HCT116 (cell line): ENCODE measurements at regions not wholly inside any gene's neighbourhood (a gene's known extent, or its start where the extent isn't known, plus 50 kb on each side); places are given as distances from the start of the nearest gene placed in this dataset.

Source experiments
- ATAC-seq: fragments of 200-7000 bp; cut with Tn5 transposase; 2 replicates; pipeline ENCODE4 v1.9.1; 2020; ENCODE audit warnings: mild to moderate bottlenecking, moderate library complexity
- BruUV-seq: library from RNA; stranded (reverse); fragments of 400-500 nt; replicated peaks from 2 replicates; lab custom pipeline; 2021; lab: Mats Ljungman, UMichigan
- CTCF ChIA-PET: fragments of 300-600 bp; sonication (Branson Sonifier 250); formaldehyde crosslinking; loops from one replicate; lab custom pipeline; 2021; ENCODE audit warnings: antibody characterized with exemption; lab: Charles Lee
- POLR2A ChIA-PET: fragments of 300-600, 350-600 bp; sonication (Branson Sonifier 250); formaldehyde crosslinking; loops from one replicate; lab custom pipeline; 2021; ENCODE audit warnings: antibody characterized with exemption; lab: Charles Lee
- RAD21 ChIA-PET, 2 experiments: fragments of 300-600 bp; sonication (Branson Sonifier 250); formaldehyde crosslinking; loops; one replicate each; lab custom pipeline; 2023; ENCODE audit warnings: low total read pairs in 2 of 2; ENCODE audit not compliant: uncharacterized antibody in 2 of 2, unreplicated experiment in 2 of 2, low non-redundant PET in 1 of 2; lab: Charles Lee
- DNase-seq: peaks from one replicate; pipeline ENCODE4 v3.0.0-alpha.2; 2010; ENCODE audit warnings: low read depth, low spot score
- H2AFZ ChIP-seq: fragments of 200-600 bp; shearing (Covaris generic), sonication (generic); 2 replicates; pipeline ENCODE4 v1.6.1; 2017; ENCODE audit warnings: low read depth, mixed run types, mixed read lengths, antibody characterized with exemption, low read length; ENCODE audit not compliant: poor library complexity, severe bottlenecking
- H3K27ac ChIP-seq: 2 replicates; pipeline ENCODE4 v1.5.1; 2012; ENCODE audit warnings: low read depth, low read length
- H3K27me3 ChIP-seq: fragments of 200-600 bp; sonication (generic); 2 replicates; pipeline ENCODE4 v1.6.1; 2016; ENCODE audit warnings: mixed run types, low read length, mixed read lengths; ENCODE audit not compliant: insufficient read depth
- H3K36me3 ChIP-seq, 2 experiments: fragments of 200-500 bp in 1 of 2; fragments of 200-600 bp in 1 of 2; sonication (Bioruptor generic) in 1 of 2; sonication (generic) in 1 of 2; 2 replicates each; pipeline versions ENCODE4 v1.5.1 to v1.6.1; 2014 to 2016; ENCODE audit warnings: low read length in 2 of 2, inconsistent platforms in 1 of 2, mixed read lengths in 1 of 2, mixed run types in 1 of 2; ENCODE audit not compliant: insufficient read depth in 2 of 2, control insufficient read depth in 1 of 2
- H3K4me1 ChIP-seq, 2 experiments: fragments of 200-600 bp in 1 of 2; sonication (generic) in 1 of 2; 2 replicates each; pipeline versions ENCODE4 v1.5.1 to v1.6.1; 2012 to 2017; ENCODE audit warnings: low read length in 2 of 2, inconsistent platforms in 1 of 2, mild to moderate bottlenecking in 1 of 2, mixed read lengths in 1 of 2, mixed run types in 1 of 2, moderate library complexity in 1 of 2; ENCODE audit not compliant: insufficient read depth in 2 of 2, control insufficient read depth in 1 of 2
- H3K4me2 ChIP-seq: fragments of 200-600 bp; sonication (generic); 2 replicates; pipeline ENCODE4 v1.6.1; 2017; ENCODE audit warnings: mixed run types, low read length, mixed read lengths
- H3K4me3 ChIP-seq, 2 experiments: fragments of 200-600 bp in 1 of 2; sonication (generic) in 1 of 2; replicated peaks in 1 of 2; 2 replicates each; pipeline ENCODE4 v1.5.1; 2011 to 2016; ENCODE audit warnings: low read length in 2 of 2, control low read depth in 1 of 2, low read depth in 1 of 2, mild to moderate bottlenecking in 1 of 2, mixed read lengths in 1 of 2, mixed run types in 1 of 2
- H3K79me2 ChIP-seq: fragments of 200-600 bp; sonication (generic); 2 replicates; pipeline ENCODE4 v1.6.1; 2017; ENCODE audit warnings: mild to moderate bottlenecking, mixed run types, low read length, moderate library complexity, mixed read lengths; ENCODE audit not compliant: insufficient read depth
- H3K9ac ChIP-seq: fragments of 200-600 bp; sonication (generic); 2 replicates; pipeline ENCODE4 v1.6.1; 2016; ENCODE audit warnings: low read length, mixed read lengths
- H3K9me2 ChIP-seq: fragments of 200-600 bp; sonication (generic), shearing (Covaris generic); 2 replicates; pipeline ENCODE4 v1.6.1; 2017; ENCODE audit warnings: mixed run types, mild to moderate bottlenecking, moderate library complexity; ENCODE audit not compliant: insufficient read depth
- H3K9me3 ChIP-seq, 2 experiments: fragments of 200-500 bp in 1 of 2; fragments of 200-600 bp in 1 of 2; sonication (Bioruptor generic) in 1 of 2; sonication (generic) in 1 of 2; 2 replicates each; pipeline ENCODE4 v1.6.1; 2014 to 2017; ENCODE audit warnings: low read length in 2 of 2, mixed read lengths in 2 of 2, inconsistent platforms in 1 of 2, low read depth in 1 of 2, mild to moderate bottlenecking in 1 of 2, mixed run types in 1 of 2, moderate library complexity in 1 of 2; ENCODE audit not compliant: control insufficient read depth in 1 of 2, insufficient read depth in 1 of 2
- H4K20me1 ChIP-seq: fragments of 200-600 bp; sonication (generic), shearing (Covaris generic); 2 replicates; pipeline ENCODE4 v1.6.1; 2017; ENCODE audit warnings: mixed run types, mild to moderate bottlenecking, moderate library complexity; ENCODE audit not compliant: insufficient read depth
- ATF3 ChIP-seq: IDR thresholded peaks from 2 replicates; pipeline ENCODE4 v1.6.1; 2012
- CEBPB ChIP-seq: IDR thresholded peaks from 2 replicates; pipeline ENCODE4 v1.6.1; 2012; ENCODE audit warnings: low read depth
- CTCF ChIP-seq, 3 experiments: fragments of 200-600 bp in 1 of 3; sonication (generic) in 1 of 3; IDR thresholded peaks in 2 of 3; conservative IDR thresholded peaks in 1 of 3; 2 replicates each; pipeline ENCODE4 v1.5.1; 2012 to 2017; ENCODE audit warnings: low read depth in 2 of 3, low read length in 2 of 3, antibody characterized with exemption in 1 of 3, borderline replicate concordance in 1 of 3, control low read depth in 1 of 3, mild to moderate bottlenecking in 1 of 3, mixed read lengths in 1 of 3, mixed run types in 1 of 3, moderate library complexity in 1 of 3; ENCODE audit not compliant: insufficient read depth in 1 of 3
- EGR1 ChIP-seq: IDR thresholded peaks from 2 replicates; pipeline ENCODE4 v1.6.1; 2012; ENCODE audit warnings: low read depth
- EZH2 ChIP-seq: fragments of 200-600 bp; sonication (generic); IDR thresholded peaks from 2 replicates; pipeline ENCODE4 v1.6.1; 2017; ENCODE audit warnings: antibody characterized with exemption, mixed run types
- FOSL1 ChIP-seq: IDR thresholded peaks from 2 replicates; pipeline ENCODE4 v1.6.1; 2012; ENCODE audit warnings: low read depth
- JUND ChIP-seq: IDR thresholded peaks from 2 replicates; pipeline ENCODE4 v1.6.1; 2012
- MAX ChIP-seq: IDR thresholded peaks from 2 replicates; pipeline ENCODE4 v1.6.1; 2012
- RAD21 ChIP-seq: IDR thresholded peaks from 2 replicates; pipeline ENCODE4 v1.6.1; 2012; ENCODE audit warnings: low read depth, mild to moderate bottlenecking
- SIN3A ChIP-seq: IDR thresholded peaks from 2 replicates; pipeline ENCODE4 v1.6.1; 2012; ENCODE audit warnings: low read depth
- YY1 ChIP-seq: IDR thresholded peaks from 2 replicates; pipeline ENCODE4 v1.6.1; 2011; ENCODE audit warnings: low read length, low read depth, moderate library complexity, mild to moderate bottlenecking; ENCODE audit not compliant: insufficient replicate concordance; ENCODE audit errors: extremely low read depth
- ZBTB33 ChIP-seq: IDR thresholded peaks from 2 replicates; pipeline ENCODE4 v1.6.1; 2011; ENCODE audit warnings: mild to moderate bottlenecking, low read length, moderate library complexity; ENCODE audit not compliant: insufficient replicate concordance; ENCODE audit errors: extremely low read depth
- intact Hi-C: fragments of 100-400 bp; cut with micrococcal nuclease; formaldehyde crosslinking; loops from 2 replicates; pipeline ENCODE4 v1.10.0; 2022

- H3K4me3 ChIP-seq = no peak overlapping the region
- no peaks in the 10 kb centered on the region for H3K79me2 ChIP-seq
- H3K36me3 ChIP-seq = no peaks in the 10 kb centered on the region
- H3K9me2 ChIP-seq = no peaks in the 10 kb centered on the region
- intact Hi-C loops = no loop called here
- H3K4me1 ChIP-seq = peaks cover 41 to 98% of the 10 kb centered on the region in 2 experiments
- ChIA-PET CTCF (no interaction called here), POLR2A (interaction anchor here (0.9 kb wide), 1 partner anchor 58 kb away, joined by 3 read pairs; no protein-coding TSS in a partner anchor), RAD21 (no interaction called here)
- H3K27ac ChIP-seq = no peak overlapping the region
- no peak overlapping the region for H3K4me2 ChIP-seq
- DNase-seq (no peak), ATAC-seq (no peak)
- BruUV-seq = no TSS peak
- no peaks in the 10 kb centered on the region for H3K27me3 ChIP-seq
- peak overlapping the region; percentile 11 for H2AFZ ChIP-seq
- H4K20me1 ChIP-seq = no peaks in the 10 kb centered on the region
- no peak overlapping the region for H3K9ac ChIP-seq
- TF ChIP-seq FOSL1 = no peak
- no peak for TF ChIP-seq CEBPB
- TF ChIP-seq ZBTB33 = no peak
- TF ChIP-seq ATF3 = no peak
- no peak for TF ChIP-seq EGR1
- H3K9me3 ChIP-seq = no peaks in the 10 kb centered on the region
Measured at GRCh38 chr6:6808915-6809314, 220.4 kb downstream of the LY86 start.

GRCh38 chr6:6810727-6811126 lies 222.2 kb downstream of the LY86 start:
- Histone ChIP-seq H4K20me1 (no peaks in the 10 kb centered on the region), H3K27ac (peak overlapping the region; percentile 71), H3K9ac (peak overlapping the region; percentile 69), H3K79me2 (no peaks in the 10 kb centered on the region), H2AFZ (no peak overlapping the region), H3K9me2 (no peaks in the 10 kb centered on the region), H3K9me3 (no peaks in the 10 kb centered on the region), H3K27me3 (no peaks in the 10 kb centered on the region), H3K36me3 (no peaks in the 10 kb centered on the region), H3K4me1 (peaks cover 32 to 95% of the 10 kb centered on the region in 2 experiments), H3K4me2 (peak overlapping the region; percentile 69), H3K4me3 (peak overlapping the region in 1 of 2 experiments; percentile 31; a peak in 2 of 4 replicates)
- TSS peak; percentile 93 for BruUV-seq
- ChIA-PET POLR2A (interaction anchor here (1.3 to 3.0 kb wide), 5 partner anchors 10 to 346 kb away, joined by 3 to 24 read pairs (median 6); no protein-coding TSS in a partner anchor), RAD21 (no interaction called here), CTCF (interaction anchor here (1.1 to 1.4 kb wide), 2 partner anchors 10 to 15 kb away, joined by 3 read pairs; no protein-coding TSS in a partner anchor)
- ATAC-seq (peak; percentile 7), DNase-seq (no peak)
- intact Hi-C loops = loop anchor here (1.0 to 5.0 kb wide), 5 partner anchors 10 to 427 kb away; partner anchors contain the start of gene RREB1
- TF ChIP-seq CEBPB = no peak
- no peak for TF ChIP-seq SIN3A
- no peak for TF ChIP-seq EZH2
- TF ChIP-seq YY1 = no peak
- TF ChIP-seq ZBTB33 = no peak
- TF ChIP-seq CTCF (IDR thresholded peaks at IDR 0.05 in 2 of 3, conservative IDR thresholded peaks at IDR 0.05 in 1 of 3; ENCODE audit: borderline replicate concordance in 1 of 3, insufficient read depth in 1 of 3, low read depth in 2 of 3, low read length in 2 of 3) = no peak
- no peak for TF ChIP-seq MAX
- no peak for TF ChIP-seq JUND
- no peak for TF ChIP-seq RAD21
